H1 (cell line): ENCODE measurements at regions not wholly inside any gene's neighbourhood (a gene's known extent, or its start where the extent isn't known, plus 50 kb on each side); places are given as distances from the start of the nearest gene placed in this dataset.

ENCODE experiments used
- CTCF ChIA-PET: fragments of 300-600 bp; sonication (Branson Sonifier 250); formaldehyde crosslinking; loops from one replicate; lab custom pipeline; 2021; ENCODE audit not compliant: partially characterized antibody; lab: Charles Lee
- POLR2A ChIA-PET: fragments of 300-600 bp; sonication (Branson Sonifier 250); formaldehyde crosslinking; loops from one replicate; lab custom pipeline; 2021; ENCODE audit warnings: inconsistent platforms; ENCODE audit not compliant: partially characterized antibody; lab: Charles Lee
- DNase-seq, 2 experiments: peaks; one replicate each; pipeline versions ENCODE4 v3.0.0 to v3.0.0-alpha.2; 2010 to 2022; ENCODE audit warnings: low spot score in 2 of 2, low read depth in 1 of 2, mixed read lengths in 1 of 2
- FAIRE-seq: peaks from 2 replicates; lab custom pipeline; 2011; peaks lifted over from hg19 to GRCh38; lab: Jason Lieb, UNC
- H2AFZ ChIP-seq: 2 replicates; pipeline ENCODE4 v1.8.1; 2012; ENCODE audit warnings: low read length, inconsistent platforms
- H2AK5ac ChIP-seq: 2 replicates; pipeline ENCODE4 v1.6.1; 2013; ENCODE audit warnings: low read depth, low read length
- H2BK120ac ChIP-seq: replicated peaks from 2 replicates; pipeline ENCODE3; 2013; ENCODE audit warnings: low read depth, low read length, inconsistent platforms
- H2BK12ac ChIP-seq: 2 replicates; pipeline ENCODE4 v1.6.1; 2013; ENCODE audit warnings: low read depth, low read length
- H2BK15ac ChIP-seq: 2 replicates; pipeline ENCODE4 v1.6.1; 2013; ENCODE audit warnings: low read length
- H2BK20ac ChIP-seq: 2 replicates; pipeline ENCODE4 v1.6.1; 2013; ENCODE audit warnings: low read length
- H2BK5ac ChIP-seq: 2 replicates; pipeline ENCODE4 v1.6.1; 2013; ENCODE audit warnings: low read depth, low read length
- H3K14ac ChIP-seq: 2 replicates; pipeline ENCODE4 v1.6.1; 2013; ENCODE audit warnings: inconsistent platforms; ENCODE audit not compliant: insufficient read length
- H3K18ac ChIP-seq: 2 replicates; pipeline ENCODE4 v1.6.1; 2013; ENCODE audit warnings: low read length; ENCODE audit errors: extremely low read depth
- H3K23ac ChIP-seq: 2 replicates; pipeline ENCODE4 v1.6.1; 2013; ENCODE audit warnings: inconsistent platforms; ENCODE audit not compliant: insufficient read length
- H3K23me2 ChIP-seq: 2 replicates; pipeline ENCODE4 v1.6.1; 2013; ENCODE audit warnings: low read depth, low read length
- H3K27ac ChIP-seq: 2 replicates; pipeline ENCODE4 v1.6.1; 2011; ENCODE audit warnings: low read depth, low read length, inconsistent platforms
- H3K27me3 ChIP-seq, 4 experiments: replicated peaks in 1 of 4; 1 replicate in 1 of 4; 2 replicates in 3 of 4; pipeline versions ENCODE4 v1.6.1 to v1.8.1; 2011 to 2013; ENCODE audit warnings: low read length in 3 of 4, mild to moderate bottlenecking in 3 of 4, inconsistent platforms in 2 of 4, mixed read lengths in 2 of 4, moderate library complexity in 1 of 4; ENCODE audit not compliant: control insufficient read depth in 3 of 4, insufficient read depth in 3 of 4; ENCODE audit errors: extremely low read depth in 1 of 4
- H3K36me3 ChIP-seq, 4 experiments: 2 replicates each; pipeline versions ENCODE4 v1.6.1 to v1.8.1; 2011 to 2013; ENCODE audit warnings: mild to moderate bottlenecking in 4 of 4, low read length in 3 of 4, moderate library complexity in 2 of 4, control low read depth in 1 of 4, inconsistent platforms in 1 of 4; ENCODE audit not compliant: insufficient read depth in 4 of 4, control insufficient read depth in 2 of 4
- H3K4ac ChIP-seq: replicated peaks from 2 replicates; pipeline ENCODE3; 2013; ENCODE audit warnings: low read length, low read depth, mixed read lengths, inconsistent platforms; ENCODE audit not compliant: insufficient read length
- H3K4me1 ChIP-seq, 4 experiments: replicated peaks in 1 of 4; 1 replicate in 1 of 4; 2 replicates in 3 of 4; pipeline versions ENCODE4 v1.6.1 to v1.8.1; 2011 to 2013; ENCODE audit warnings: low read length in 3 of 4, inconsistent platforms in 2 of 4, mixed read lengths in 1 of 4; ENCODE audit not compliant: insufficient read depth in 4 of 4, control insufficient read depth in 3 of 4
- H3K4me2 ChIP-seq, 2 experiments: 2 replicates each; pipeline versions ENCODE4 v1.6.1 to v1.8.1; 2011 to 2013; ENCODE audit warnings: low read depth in 2 of 2, low read length in 2 of 2, control low read depth in 1 of 2, inconsistent platforms in 1 of 2, mild to moderate bottlenecking in 1 of 2; ENCODE audit not compliant: insufficient read depth in 1 of 2
- H3K4me3 ChIP-seq, 4 experiments: fragments of 200-600, 300-600 bp in 1 of 4; sonication (generic), shearing (Covaris generic), sonication (Bioruptor Twin) in 1 of 4; 2 replicates each; pipeline versions ENCODE4 v1.5.1 to v1.8.1; 2011 to 2016; ENCODE audit warnings: low read length in 4 of 4, low read depth in 3 of 4, control low read depth in 2 of 4, inconsistent platforms in 2 of 4, mild to moderate bottlenecking in 2 of 4, mixed read lengths in 1 of 4, moderate library complexity in 1 of 4; ENCODE audit not compliant: insufficient read depth in 2 of 4; ENCODE audit errors: extremely low read depth in 1 of 4
- H3K56ac ChIP-seq: replicated peaks from 2 replicates; pipeline ENCODE3; 2013; ENCODE audit warnings: low read depth, mild to moderate bottlenecking, mixed read lengths, low read length, inconsistent platforms; ENCODE audit not compliant: insufficient read length
- H3K79me1 ChIP-seq: 2 replicates; pipeline ENCODE4 v1.6.1; 2013; ENCODE audit warnings: low read depth, low read length, control low read depth
- H3K79me2 ChIP-seq, 2 experiments: 2 replicates each; pipeline versions ENCODE4 v1.6.1 to v1.8.1; 2012 to 2013; ENCODE audit warnings: low read length in 2 of 2, mild to moderate bottlenecking in 2 of 2, inconsistent platforms in 1 of 2; ENCODE audit not compliant: insufficient read depth in 2 of 2, control insufficient read depth in 1 of 2
- H3K9ac ChIP-seq, 4 experiments: replicated peaks in 1 of 4; 1 replicate in 1 of 4; 2 replicates in 3 of 4; pipeline versions ENCODE4 v1.6.1 to v1.8.1; 2011 to 2013; ENCODE audit warnings: low read depth in 3 of 4, low read length in 3 of 4, control low read depth in 2 of 4, mild to moderate bottlenecking in 2 of 4, moderate library complexity in 2 of 4, inconsistent platforms in 1 of 4; ENCODE audit errors: extremely low read depth in 1 of 4
- H3K9me3 ChIP-seq, 2 experiments: 2 replicates each; pipeline versions ENCODE4 v1.6.1 to v1.8.1; 2012 to 2013; ENCODE audit warnings: mild to moderate bottlenecking in 2 of 2, moderate library complexity in 2 of 2, control low read depth in 1 of 2, inconsistent platforms in 1 of 2, low read depth in 1 of 2, low read length in 1 of 2, mixed read lengths in 1 of 2; ENCODE audit not compliant: insufficient read depth in 2 of 2
- H4K20me1 ChIP-seq, 2 experiments: replicated peaks in 1 of 2; 2 replicates each; pipeline versions ENCODE3 to v1.8.1; 2011 to 2013; ENCODE audit warnings: inconsistent platforms in 2 of 2, low read length in 2 of 2, mild to moderate bottlenecking in 1 of 2; ENCODE audit not compliant: insufficient read depth in 2 of 2, control insufficient read depth in 1 of 2
- H4K5ac ChIP-seq: 2 replicates; pipeline ENCODE4 v1.6.1; 2013; ENCODE audit warnings: low read length, low read depth, mixed read lengths, inconsistent platforms; ENCODE audit not compliant: insufficient read length
- H4K8ac ChIP-seq: 2 replicates; pipeline ENCODE4 v1.8.0; 2013; ENCODE audit warnings: mild to moderate bottlenecking, moderate library complexity, low read length, inconsistent platforms; ENCODE audit not compliant: insufficient read depth; ENCODE audit errors: extremely low read depth
- H4K91ac ChIP-seq: replicated peaks from 2 replicates; pipeline ENCODE3; 2013; ENCODE audit warnings: low read length, mixed read lengths, inconsistent platforms; ENCODE audit not compliant: insufficient read length
- CBX5 ChIP-seq: fragments of 300-800, 300-1000 bp; sonication (generic); IDR thresholded peaks from 2 replicates; pipeline ENCODE4 v1.7.1; 2016; ENCODE audit warnings: antibody characterized with exemption, low read length, low read depth
- CTBP2 ChIP-seq: IDR thresholded peaks from 2 replicates; pipeline ENCODE4 v1.7.0; 2011; ENCODE audit warnings: borderline replicate concordance, mild to moderate bottlenecking, moderate library complexity, mixed read lengths, low read length; ENCODE audit not compliant: insufficient read depth, insufficient read length
- EZH2 ChIP-seq: fragments of 200-600 bp; sonication (generic); IDR thresholded peaks from 2 replicates; pipeline ENCODE4 v1.7.1; 2012; ENCODE audit warnings: low read depth, mild to moderate bottlenecking, moderate library complexity, low read length, inconsistent platforms; ENCODE audit not compliant: severe bottlenecking
- GABPA ChIP-seq: IDR thresholded peaks from 2 replicates; pipeline ENCODE4 v1.6.1; 2011; ENCODE audit warnings: mild to moderate bottlenecking, low read length, moderate library complexity, borderline replicate concordance; ENCODE audit not compliant: insufficient read depth
- GTF2F1 ChIP-seq: IDR thresholded peaks from 2 replicates; pipeline ENCODE4 v1.6.1; 2012; ENCODE audit warnings: low read depth, low read length, improper control_type of control experiment, borderline replicate concordance
- NANOG ChIP-seq: IDR thresholded peaks from 2 replicates; pipeline ENCODE4 v1.6.1; 2011; ENCODE audit warnings: low read length, low read depth, mild to moderate bottlenecking, inconsistent platforms; ENCODE audit not compliant: insufficient read depth, poor library complexity, severe bottlenecking
- PHF8 ChIP-seq: fragments of 200-600 bp; sonication (generic); conservative IDR thresholded peaks from 2 replicates; pipeline ENCODE4 v1.7.1; 2012; ENCODE audit warnings: low read depth, mild to moderate bottlenecking, inconsistent platforms, low read length, moderate library complexity
- POLR2A ChIP-seq, 2 experiments: IDR thresholded peaks; 1 replicate in 1 of 2; 2 replicates in 1 of 2; pipeline ENCODE4 v1.6.1; 2011; ENCODE audit warnings: low read depth in 2 of 2, low read length in 2 of 2, mild to moderate bottlenecking in 2 of 2; ENCODE audit errors: control extremely low read depth in 1 of 2
- RFX5 ChIP-seq: IDR thresholded peaks from 2 replicates; pipeline ENCODE4 v1.6.1; 2011; ENCODE audit warnings: low read depth, low read length, improper control_type of control experiment, borderline replicate concordance
- RXRA ChIP-seq: IDR thresholded peaks from 2 replicates; pipeline ENCODE4 v1.6.1; 2011; ENCODE audit warnings: low read depth, mild to moderate bottlenecking, low read length, moderate library complexity; ENCODE audit not compliant: insufficient read depth
- SAP30 ChIP-seq: fragments of 300-600 bp; sonication (generic); IDR thresholded peaks from 2 replicates; pipeline ENCODE4 v1.7.1; 2012; ENCODE audit warnings: low read length, moderate library complexity, mild to moderate bottlenecking, inconsistent platforms; ENCODE audit not compliant: insufficient read depth, insufficient replicate concordance
- SIN3A ChIP-seq, 2 experiments: IDR thresholded peaks in 1 of 2; conservative IDR thresholded peaks in 1 of 2; 2 replicates each; pipeline ENCODE4 v1.6.1; 2011 to 2012; ENCODE audit warnings: low read length in 2 of 2, improper control_type of control experiment in 1 of 2, low read depth in 1 of 2, mild to moderate bottlenecking in 1 of 2
- TAF1 ChIP-seq: IDR thresholded peaks from 2 replicates; pipeline ENCODE4 v1.6.1; 2011; ENCODE audit warnings: mild to moderate bottlenecking, low read depth, low read length
- TEAD4 ChIP-seq: IDR thresholded peaks from 2 replicates; pipeline ENCODE4 v1.6.1; 2012; ENCODE audit warnings: low read depth, low read length, inconsistent platforms, mixed read lengths
- WGBS, 2 experiments: shearing (Covaris generic) in 1 of 2; methylation state at CpG; one replicate each; pipeline versions ENCODE4 v1.1.6 to v1.1.7; 2013 to 2015; ENCODE audit warnings: low lambda C conversion rate in 2 of 2, mixed read lengths in 2 of 2, inconsistent platforms in 1 of 2, low coverage in 1 of 2, missing lambda C conversion rate in 1 of 2; ENCODE audit not compliant: insufficient replicate concordance in 2 of 2, insufficient coverage in 1 of 2, insufficient read length in 1 of 2; ENCODE audit errors: extremely low coverage in 1 of 2, missing lambda C conversion rate in 1 of 2; 5-methylcytosine and 5-hydroxymethylcytosine counted together

DNA sequence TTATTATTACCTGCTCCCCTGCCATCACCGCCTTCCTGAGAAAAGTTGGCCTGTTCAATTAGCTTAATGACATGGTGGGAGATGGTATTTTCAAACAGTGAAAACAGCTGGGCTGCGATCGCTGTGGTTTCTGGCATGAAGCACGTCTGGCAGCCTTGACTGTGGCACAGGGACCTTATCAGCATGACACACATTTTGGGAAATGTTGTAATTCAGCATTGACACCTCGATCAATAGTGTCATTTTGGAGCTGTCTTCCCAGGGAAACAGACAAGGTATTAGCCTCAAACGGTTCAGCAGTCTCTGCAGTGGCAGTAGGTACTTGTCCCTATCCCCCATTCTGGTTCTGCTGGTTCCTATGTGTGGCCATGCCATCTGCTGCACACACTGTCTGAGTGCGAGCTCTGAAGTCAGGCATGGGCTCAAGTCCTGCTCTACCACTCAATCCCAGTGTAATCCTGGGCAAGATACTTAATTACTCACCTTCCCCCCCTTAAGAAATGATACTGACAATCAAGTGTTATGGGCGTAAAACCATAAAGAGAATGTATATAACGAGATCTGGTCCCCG is 154.5 kb upstream of the KCND3 start:
- H3K4me2 ChIP-seq, result no peak overlapping the region
- 87% methylated on average over 10 of the region's 10 CpGs; no CpG with 5 or more reads in 1 of the 2 experiments for WGBS, 2 experiments
- no peak overlapping the region for H3K23ac ChIP-seq
- no peak overlapping the region for H3K27ac ChIP-seq
- H3K56ac ChIP-seq, result no peak overlapping the region
- no peak for DNase-seq
- no peak overlapping the region for H4K91ac ChIP-seq
- H2AFZ ChIP-seq, result no peak overlapping the region
- H2BK15ac ChIP-seq, result no peak overlapping the region
- no peaks in the 10 kb centered on the region for H3K79me2 ChIP-seq
- no peaks in the 10 kb centered on the region for H3K79me1 ChIP-seq
- no peak overlapping the region for H3K18ac ChIP-seq
- no peak overlapping the region for H4K5ac ChIP-seq
- no peak overlapping the region for H2BK120ac ChIP-seq
- no peaks in the 10 kb centered on the region for H3K9me3 ChIP-seq
- no peak overlapping the region for H4K8ac ChIP-seq
- ChIA-PET POLR2A (no interaction called here), CTCF (no interaction called here)
- no peaks in the 10 kb centered on the region for H3K23me2 ChIP-seq
- H2BK20ac ChIP-seq, result no peak overlapping the region
- H3K4ac ChIP-seq, result no peak overlapping the region
- no peaks in the 10 kb centered on the region for H3K36me3 ChIP-seq
- H3K4me3 ChIP-seq, result no peak overlapping the region
- H3K14ac ChIP-seq, result no peak overlapping the region
- no peak for FAIRE-seq
- no peak overlapping the region for H2BK5ac ChIP-seq
- H3K9ac ChIP-seq, result no peak overlapping the region
- H4K20me1 ChIP-seq, result no peaks in the 10 kb centered on the region
- H2BK12ac ChIP-seq, result no peak overlapping the region
- no peaks in the 10 kb centered on the region for H3K27me3 ChIP-seq
- H3K4me1 ChIP-seq, result no peaks in the 10 kb centered on the region
- H2AK5ac ChIP-seq, result no peak overlapping the region
- TF ChIP-seq TEAD4 (no peak), CTBP2 (no peak), TAF1 (no peak), GTF2F1 (no peak), RXRA (no peak), PHF8 (no peak), SIN3A (conservative IDR thresholded peaks at IDR 0.05 in 1 of 2, IDR thresholded peaks at IDR 0.05 in 1 of 2; ENCODE audit: low read depth in 1 of 2, low read length in 2 of 2) (no peak), RFX5 (no peak), SAP30 (no peak), POLR2A (IDR thresholded peaks at IDR 0.05; ENCODE audit: control extremely low read depth in 1 of 2, low read depth in 2 of 2, low read length in 2 of 2) (no peak), GABPA (no peak), NANOG (no peak), CBX5 (no peak), EZH2 (no peak)
